ENCODE measurements at regions not wholly inside any gene's neighbourhood (a gene's known extent, or its start where the extent isn't known, plus 50 kb on each side); places are given as distances from the start of the nearest gene placed in this dataset.

DNA sequence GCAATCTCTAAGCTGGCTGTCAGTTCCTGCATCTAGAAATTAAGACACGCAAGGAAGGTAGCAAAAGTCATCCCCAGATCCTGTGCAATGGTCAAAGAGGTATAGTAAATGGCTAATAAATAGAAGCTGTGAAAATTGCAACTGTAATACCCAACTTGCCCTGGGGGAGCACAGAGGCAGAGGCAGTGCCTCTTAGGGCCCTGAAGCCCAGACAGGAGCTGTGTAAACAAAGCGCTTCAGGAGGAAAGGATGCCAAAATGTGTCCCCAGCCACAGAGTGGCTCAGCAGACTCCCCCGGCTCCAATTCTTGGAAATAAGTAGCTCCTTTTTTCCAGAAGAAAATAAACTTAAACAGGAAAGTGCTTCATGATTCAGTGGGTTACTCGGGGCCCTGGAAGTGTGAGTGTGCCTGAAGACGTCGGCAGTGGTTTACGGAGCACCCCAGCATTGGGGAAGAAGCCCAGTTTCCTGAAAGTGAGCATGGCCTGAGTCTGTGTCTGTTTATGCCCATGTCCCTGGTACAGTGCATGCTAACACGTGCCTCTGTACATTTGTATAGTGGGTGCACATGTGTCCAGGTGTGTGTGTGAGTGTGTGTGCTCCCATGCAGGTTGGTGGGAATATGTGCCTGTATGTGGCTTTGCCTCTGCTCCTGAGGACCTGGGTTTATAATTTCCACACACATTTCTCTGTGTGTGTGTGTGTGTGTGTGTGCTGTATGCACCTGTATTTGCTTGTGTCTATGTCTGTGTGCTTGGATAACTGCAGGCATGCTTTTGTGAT, 246.7 kb downstream of the MAFB start:
- DNase-seq, result no peak

DNA sequence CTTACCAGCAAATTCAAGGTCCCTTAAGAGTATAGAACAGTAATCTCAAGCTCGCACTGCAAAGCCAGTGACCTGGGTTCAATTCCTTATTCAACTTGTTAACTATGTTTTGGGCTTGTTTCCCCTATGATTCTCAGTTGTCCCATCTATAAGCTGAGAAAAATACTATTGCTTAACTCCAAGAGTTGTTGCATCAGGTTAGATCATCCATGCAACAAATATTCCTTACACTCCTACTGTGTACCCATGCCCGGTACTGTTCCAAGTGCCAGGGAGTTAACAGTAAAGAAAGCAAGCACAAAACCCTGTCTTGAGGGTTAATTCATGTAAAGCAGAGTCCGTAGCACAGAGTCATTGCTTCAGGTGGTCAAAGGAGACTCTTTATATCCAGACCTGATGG, 247.3 kb downstream of the MAFB start:
- DNase-seq, result no peak

DNA sequence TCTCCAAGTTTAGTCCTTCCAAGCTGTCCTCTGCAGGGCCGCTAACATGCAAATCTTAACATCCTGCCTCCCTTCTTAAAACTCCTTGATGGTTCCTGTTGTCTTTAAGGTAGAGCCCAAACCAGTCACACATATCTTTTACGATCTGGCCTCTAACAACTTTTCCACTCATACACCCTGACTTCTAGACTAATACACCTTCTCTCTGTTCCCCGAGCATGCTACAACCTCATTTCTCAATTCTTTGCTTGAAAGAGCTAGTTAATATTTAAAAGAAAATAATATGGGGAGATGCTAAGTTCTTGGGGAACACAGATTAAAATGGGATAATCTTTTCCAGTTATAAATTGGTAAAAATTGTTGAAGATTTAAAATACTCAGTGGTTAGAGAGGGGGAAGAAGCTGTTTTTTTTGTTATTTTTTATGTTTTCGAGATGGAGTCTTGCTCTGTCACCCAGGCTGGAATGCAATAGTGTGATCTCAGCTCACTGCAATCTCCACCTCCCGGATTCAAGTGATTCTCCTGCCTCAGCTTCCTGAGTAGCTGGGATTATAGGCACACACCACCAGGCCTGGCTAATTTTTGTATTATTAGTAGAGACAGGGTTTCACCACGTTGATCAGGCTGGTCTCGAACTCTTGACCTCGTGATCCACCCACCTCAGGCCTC, 250.7 kb downstream of the MAFB start:
- no peak for DNase-seq

GRCh38 chr20:40436011-40436410, 253.0 kb downstream of the MAFB start:
- DNase-seq, result no peak

- DNase-seq, result no peak
These were observed 253.7 kb downstream of the MAFB start for GRCh38 chr20:40435146-40435895.

DNA sequence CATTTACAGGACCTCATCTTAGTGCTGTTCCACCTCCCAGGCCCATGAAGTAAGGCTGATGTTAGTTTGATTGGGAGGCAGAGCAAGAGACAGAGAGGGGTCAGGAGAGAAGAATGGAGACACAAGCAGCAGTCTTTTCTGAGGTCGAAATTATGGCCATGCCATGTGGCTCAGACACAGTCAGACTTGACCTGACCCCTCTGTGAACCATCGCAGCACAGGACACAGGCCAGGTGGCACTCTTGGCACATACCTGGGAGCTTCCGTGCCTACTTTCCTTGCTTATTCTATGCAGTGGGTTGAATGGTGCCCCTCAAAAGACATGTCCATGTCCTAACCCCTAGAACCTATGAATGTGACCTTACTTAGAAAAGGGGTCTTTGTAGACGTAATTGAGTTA, 254.9 kb downstream of the MAFB start:
- no peak for DNase-seq

DNA sequence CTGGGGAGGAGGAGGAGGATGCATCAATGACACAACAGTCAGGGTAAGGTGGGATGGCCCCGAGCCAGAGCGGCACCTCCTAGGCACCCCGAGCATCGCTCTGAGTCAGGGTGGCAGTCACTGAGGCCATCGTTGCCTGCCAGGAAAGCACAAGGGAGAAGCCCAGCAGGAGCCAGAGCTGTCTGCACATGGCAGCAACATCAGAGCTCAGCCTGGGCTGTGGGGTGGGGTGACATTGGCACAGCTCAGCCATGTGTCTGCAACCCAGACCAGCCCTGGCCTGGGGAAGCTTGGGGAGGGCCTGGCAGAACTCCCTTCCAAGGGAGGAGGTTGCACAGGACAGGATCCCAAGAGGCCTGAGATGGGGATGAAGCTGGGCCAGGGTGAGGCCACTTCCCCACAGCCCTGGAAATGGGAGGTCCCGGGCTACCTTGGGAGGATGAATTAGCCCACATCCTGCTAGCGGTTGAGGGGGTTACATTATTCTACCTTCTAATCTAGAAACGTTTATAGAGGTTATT, 255.6 kb downstream of the MAFB start:
- DNase-seq, result no peak

DNA sequence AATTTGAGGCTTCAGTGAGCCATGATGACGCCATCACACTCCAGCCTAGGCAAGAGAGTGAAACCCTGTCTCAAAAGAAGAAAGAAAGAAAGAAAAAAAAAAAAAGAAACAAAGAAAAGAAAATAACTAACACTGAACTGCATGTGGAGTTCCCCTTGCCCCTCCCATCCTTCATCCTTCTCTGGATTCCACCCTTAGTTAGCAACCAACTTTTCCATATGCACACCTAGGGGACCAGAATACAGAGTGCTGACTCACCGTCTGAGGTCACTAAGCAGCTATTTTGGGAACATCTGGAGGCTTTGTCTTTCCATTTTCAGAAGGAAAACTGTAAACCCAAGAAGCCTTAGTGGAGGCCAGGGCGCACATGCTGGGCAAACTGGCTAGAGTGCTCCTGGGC, 257.4 kb downstream of the MAFB start:
- no peak for DNase-seq

GRCh38 chr20:40431112-40431511, 257.9 kb downstream of the MAFB start:
- no peak for DNase-seq

GRCh38 chr20:40427026-40427425, 262.0 kb downstream of the MAFB start:
- DNase-seq, result no peak

DNA sequence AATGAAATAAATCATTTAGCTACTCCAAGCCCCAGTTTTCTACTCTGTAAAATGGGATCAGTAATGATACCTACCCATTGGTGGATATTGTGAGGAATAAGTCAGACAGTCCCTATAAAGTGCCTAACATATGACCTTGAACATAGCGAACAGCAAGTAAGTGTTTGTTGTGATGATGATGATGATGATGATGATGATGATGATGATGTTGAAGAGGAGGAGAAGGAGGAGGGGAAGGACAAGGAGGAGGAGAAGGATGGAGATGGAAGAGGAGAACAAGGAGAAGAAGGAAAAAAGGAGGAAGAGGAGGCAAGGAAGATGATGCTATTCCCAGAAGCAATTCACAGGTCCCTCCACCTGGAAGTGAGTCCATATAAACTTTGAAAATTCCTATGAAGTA, 264.3 kb downstream of the MAFB start:
- no peak for DNase-seq

GRCh38 chr20:40422656-40423055, 266.4 kb downstream of the MAFB start:
- no peak for DNase-seq

- DNase-seq, result no peak
These were observed 272.8 kb downstream of the MAFB start for GRCh38 chr20:40416274-40416673.

DNA sequence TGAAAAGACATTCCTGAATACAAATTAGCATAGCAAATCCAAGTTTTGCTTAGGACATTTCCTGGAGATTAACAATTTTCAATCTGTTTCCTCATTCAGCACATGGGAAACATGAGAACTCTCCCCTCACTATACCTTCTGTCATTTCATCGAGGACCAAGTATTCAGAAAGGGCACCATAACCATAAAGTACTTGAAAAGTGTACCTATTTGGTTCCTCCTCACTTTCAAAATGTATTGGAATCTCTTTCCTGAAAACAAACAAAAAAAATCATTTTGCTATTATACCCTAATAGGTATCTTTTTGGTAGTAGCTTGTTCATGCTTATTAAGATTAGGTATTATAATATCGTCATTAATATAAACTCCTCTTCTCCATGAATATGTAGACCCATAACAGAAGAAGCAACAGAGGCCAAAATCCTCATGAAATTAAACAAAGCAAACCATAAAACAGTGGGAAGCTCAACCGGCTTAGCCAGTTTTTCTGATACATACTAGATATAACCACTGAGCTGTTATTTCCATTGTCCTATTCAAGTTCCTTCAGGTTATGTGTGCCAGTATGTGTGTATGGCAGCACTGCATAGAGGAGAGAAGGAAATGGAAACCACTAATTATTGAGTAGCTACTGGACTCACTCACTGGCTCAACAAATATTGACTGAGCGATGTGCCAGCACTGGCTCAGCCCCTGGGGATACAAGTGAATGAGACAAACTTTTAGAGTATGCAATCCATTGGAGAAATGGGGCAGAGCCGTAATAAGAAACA, 274.0 kb downstream of the MAFB start:
- no peak for DNase-seq

GRCh38 chr20:40410028-40410427, 279.0 kb downstream of the MAFB start:
- DNase-seq, result no peak

DNA sequence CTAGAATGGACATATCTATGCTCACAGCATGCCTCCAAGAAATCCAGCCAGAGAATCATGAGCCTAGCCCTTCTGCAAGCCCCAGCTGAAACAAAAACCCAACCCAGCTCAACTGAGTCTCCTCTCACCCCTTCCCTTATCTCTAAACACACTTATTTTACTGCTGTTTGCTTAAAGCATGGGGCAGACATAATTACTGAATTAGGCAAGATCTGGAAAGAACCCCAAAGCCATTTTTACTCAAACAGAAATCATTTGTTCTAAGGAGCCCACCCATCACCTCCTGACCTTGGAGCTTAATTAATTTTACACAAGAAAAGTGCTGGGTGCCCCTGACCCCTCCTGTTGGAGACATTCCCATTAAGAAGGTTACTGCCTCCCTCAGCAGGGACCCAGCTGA, 291.6 kb downstream of the MAFB start:
- no peak for DNase-seq

DNA sequence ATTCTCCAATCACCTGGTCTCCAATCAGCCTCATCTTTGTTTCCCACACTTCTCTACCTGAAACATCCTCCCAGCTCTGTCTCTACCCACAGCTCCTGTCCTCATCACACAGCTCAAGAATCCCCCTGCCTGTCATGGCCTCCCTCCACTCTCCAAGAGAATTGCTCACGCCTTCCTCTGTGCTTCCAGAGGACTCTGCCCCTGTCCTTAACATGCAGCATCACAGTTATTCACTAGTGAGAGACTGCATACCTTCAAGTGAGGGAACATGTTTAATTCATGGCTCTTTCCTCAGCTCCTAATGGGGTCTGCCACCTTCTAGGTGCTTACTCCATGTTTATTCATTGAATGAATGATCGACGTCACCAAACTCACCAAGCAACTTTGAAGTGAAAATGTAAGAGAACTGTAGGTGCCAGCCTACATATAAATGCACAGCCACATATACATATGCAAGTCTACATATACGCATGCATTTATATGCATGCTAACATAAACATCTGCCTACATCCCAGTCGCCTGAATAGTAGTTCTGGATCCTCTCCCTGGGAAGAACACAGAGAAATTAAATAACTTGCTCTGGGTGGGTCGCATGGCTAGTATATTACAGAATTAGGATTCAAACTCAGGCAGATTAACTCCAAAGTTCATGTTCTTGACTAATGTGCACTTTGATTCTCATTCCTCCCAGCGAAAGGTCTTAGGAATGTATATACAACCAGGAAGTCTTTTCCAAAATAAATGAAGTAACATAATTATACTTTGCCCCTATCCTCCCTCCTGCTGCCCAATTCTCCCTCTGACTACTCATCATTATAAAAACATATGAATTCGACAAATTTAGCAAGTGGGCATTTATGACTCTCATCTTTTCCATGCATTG, 295.6 kb downstream of the MAFB start:
- no peak for DNase-seq

DNA sequence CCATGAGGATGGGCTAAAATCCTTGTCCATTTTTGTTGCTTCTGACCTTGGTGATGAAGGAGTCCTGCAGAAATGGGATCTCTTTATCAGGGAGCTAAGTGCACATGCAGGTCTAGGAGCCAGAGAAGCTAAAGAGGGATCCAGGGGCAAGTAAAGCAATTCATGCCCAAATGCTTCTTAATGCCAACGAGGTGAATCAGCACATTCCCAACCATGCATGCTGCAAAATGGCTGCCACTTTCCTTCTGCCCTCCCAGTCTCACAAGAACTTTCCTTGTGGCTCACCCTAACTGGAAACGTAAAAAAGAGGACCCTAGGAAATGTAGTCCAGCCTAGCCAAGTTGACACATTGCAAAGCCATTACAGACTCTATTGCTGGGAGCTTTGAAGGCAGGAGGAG, 298.4 kb downstream of the MAFB start:
- no peak for DNase-seq

- no peak for DNase-seq
These were observed 318.2 kb downstream of the MAFB start for GRCh38 chr20:40370800-40371199.

- no peak for DNase-seq
These were observed 320.2 kb downstream of the MAFB start for GRCh38 chr20:40368876-40369275.

GRCh38 chr20:40361916-40362315, 327.1 kb downstream of the MAFB start:
- no peak for DNase-seq

Measured in CD4-positive, alpha-beta T cell treated with Interleukin-12 subunit alpha and Interleukin-12 subunit beta, for 1 hour (primary cell).